HG03097 (cell line): ENCODE measurements at regions not wholly inside any gene's neighbourhood (a gene's known extent, or its start where the extent isn't known, plus 50 kb on each side); places are given as distances from the start of the nearest gene placed in this dataset.

Source experiments
- ATAC-seq: cut with Tn5 transposase; IDR thresholded peaks from one replicate; pipeline ENCODE4 v1.9.1; 2021; ENCODE audit not compliant: unreplicated experiment, low FRiP score

DNA sequence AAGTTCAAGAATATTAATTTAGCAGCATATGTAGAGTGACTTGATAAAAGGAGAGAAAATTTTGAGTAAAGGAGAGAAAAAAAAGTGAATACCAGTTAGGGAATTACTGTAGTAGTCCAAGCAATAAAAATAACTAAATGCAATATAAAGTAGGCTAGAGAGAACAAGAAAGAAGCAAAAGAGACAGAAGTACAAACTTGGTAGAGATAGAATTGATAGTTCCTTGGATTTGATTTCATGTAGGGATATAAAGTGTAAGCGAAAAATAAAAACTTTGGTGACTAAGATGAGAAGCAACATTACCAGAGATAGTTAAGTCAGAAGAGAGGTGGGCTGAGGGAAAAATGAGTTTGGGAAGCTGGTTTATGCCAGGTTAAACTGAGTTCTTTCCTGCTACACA, 252.4 kb downstream of the SEC23A start:
- ATAC-seq: no peak

DNA sequence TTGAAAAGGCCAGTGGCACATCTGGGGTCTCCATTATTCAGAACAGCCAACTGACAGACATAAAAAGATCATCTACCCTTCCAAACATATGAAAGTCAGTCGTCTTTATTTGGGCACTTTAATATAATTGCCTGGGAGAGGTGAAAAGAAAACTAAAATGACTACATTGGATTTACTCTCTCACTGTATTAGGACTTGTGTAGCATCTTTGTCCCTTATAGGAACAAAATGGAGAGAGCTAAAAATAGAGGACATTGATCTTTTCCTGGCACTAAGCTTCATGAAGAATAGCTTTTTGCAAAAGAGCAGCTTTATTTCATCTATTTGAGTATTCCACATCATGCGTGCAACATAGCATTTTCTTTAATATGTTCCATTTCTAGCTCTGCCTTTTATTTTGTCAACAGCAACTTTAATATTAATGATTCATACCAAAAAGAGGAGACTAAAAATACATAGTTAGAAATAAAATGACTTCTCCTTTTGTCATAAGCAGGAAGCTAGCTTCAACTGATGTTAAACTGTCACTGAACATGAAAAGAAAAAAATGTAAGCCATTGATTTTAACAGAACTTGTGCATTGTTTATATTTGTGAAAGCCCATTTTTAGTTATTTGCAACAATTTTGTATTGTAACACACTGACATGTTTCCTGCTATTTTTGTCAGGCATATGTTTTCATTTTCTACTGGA, 254.6 kb downstream of the SEC23A start:
- no peak for ATAC-seq

DNA sequence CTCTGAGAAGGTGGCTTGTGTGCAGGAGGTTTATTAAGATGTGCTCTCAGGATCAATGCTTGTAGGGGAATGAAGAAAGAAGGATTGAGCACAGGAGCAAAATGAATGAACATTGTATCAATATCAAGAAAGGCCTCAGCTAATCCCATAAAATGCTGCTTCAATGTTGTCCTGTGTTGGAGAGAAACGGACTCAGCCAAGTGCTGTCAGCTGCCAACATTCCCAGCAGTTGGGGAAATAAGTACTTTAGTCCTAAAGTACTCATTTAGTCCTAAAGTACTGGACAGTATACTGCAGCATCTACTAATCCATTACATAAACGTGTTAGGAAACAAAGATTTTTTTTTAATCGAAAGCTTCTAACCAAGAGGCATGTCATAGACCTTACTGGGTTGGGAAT, 255.9 kb downstream of the SEC23A start:
- no peak for ATAC-seq

DNA sequence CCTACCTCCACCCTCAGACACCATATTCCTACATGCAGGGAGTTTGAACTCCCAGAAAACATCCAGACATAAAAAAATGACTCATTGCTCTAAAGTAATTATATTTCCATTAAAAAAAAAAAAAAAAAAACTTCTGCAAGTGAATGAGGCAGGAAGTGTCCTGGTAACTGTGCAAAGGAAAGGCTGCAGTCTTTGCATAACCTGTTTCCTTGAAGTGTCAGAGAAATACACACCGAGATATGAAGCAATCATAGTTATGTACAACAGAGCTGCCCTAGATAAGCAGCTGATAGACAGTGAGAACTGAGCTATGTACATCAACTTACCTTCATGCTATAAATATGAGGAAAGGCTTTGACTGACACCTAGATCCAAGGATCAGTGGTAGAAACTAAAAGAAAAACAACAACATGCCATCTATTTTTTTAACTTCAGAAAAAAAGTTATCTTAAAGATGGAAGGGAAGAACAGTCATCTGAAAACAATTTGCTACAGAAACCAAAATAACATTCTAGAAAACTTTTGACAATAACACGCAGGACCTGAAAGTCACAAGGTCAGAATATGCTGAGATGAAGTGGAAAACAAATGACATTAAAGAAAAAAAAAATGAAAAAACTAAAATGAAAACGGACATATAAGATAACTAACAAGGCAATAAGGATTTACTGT, 263.2 kb downstream of the SEC23A start:
- ATAC-seq: no peak

DNA sequence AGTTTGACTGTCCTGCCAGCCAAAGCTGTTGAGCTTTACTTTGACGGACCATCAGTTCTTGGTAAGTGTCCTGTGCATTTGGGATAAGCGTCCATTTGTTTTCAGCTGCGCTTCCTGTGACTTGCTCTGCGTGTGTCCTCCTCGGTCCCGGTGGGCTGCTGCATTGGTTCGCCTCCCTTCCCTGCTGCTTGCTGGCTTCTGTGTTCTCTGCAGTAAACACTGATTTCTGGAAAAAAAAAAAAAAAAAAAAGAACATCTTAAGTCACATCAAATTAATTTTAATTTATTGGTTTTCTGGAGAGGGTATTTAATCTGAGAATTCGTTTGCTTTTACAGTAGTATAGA, 264.1 kb downstream of the SEC23A start:
- ATAC-seq: no peak

DNA sequence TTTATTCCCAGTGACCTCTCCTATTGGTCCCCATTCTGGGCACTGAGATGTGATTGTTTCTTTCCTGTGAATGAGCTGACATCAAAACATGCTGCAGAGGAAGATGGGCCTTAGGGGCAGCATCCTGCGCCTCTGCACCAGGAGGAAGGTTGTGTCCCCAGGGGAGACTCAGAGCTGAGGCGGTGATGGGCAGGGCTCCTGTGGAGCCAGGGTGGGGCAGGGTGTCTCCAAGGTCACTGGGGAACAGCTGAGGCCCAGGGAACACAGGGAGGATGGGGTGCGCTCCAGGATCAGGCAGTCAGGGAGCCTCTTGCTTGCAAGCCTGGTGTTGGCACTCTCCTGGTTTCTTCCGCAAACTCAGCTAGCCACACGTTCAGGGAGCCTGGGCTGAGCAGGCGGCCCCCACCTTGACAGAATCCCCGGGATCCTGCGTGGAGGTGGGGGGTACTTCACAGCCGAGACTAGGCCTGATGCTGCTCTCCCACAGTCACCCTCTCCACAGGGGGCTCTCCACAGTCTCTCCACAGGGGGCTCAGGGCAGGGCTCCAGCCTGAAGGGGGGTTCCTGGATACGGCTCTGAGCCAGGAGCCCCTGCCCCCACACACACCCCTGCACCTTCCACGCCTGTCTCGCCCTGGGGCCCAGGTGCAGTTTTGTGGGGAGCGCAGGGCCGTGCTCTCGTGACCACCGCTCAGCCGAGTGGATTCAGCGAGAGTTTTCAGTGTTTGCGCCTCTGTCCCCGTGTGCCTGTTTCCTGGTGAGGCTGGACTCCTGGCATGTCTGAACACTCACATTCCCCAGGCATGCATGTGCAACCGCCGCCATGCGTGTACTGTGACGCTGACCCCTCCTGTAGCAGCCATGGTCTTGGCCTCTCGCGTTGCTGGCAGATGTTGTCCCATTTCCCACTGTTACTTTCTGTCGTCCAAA, 264.7 kb downstream of the SEC23A start:
- ATAC-seq: no peak

DNA sequence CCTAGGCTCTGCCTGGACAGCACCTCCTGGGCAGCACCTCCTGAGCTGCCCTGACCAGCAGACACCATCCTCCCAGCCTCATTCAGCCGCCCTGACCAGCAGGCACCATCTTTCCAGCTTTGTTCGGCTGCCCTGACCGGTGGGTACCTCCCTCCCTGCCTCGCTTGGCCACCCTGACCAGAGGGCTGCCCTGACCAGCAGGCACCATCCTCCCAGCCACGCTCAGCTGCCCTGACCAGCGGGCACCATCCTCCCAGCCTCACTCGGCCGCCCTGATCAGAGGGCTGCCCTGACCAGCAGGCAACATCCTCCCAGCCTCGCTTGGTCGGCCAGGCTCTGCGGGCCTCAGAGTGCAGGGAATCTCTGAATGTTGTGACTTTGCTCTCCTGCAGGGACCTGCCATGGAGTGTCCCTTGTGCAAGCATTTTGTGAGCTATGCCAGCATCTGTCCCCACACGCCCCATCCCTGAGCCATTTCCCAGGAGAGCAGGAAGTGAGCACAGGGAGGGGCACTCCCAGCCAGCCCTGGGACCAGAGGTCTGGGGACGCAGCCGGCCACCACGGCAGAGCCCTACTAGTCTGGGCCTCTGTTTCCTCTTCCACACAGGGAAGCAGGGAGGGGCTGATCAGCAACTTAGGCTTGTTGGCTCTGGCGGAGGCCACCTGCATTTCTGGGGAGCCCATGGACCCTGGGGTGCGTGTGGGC, 265.5 kb downstream of the SEC23A start:
- no peak for ATAC-seq

DNA sequence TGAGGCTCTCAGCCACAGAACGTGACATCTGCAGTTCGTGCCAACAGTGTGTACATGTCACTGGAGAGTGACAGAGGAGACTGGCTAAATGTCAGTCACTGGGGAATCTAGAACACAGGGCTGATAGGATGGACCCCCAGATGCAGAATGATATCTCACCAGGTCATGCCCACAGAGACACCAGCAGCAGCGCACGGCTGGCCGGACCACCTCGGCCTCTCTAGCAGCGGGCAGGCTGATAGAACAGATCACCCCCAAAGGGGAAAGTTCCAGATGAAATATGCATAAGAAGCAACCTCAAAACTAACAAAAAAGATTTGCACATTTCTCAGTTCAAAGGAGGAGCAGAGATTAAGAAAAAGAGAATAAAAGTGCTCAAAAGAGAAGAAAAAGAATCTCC, 266.5 kb downstream of the SEC23A start:
- no peak for ATAC-seq

DNA sequence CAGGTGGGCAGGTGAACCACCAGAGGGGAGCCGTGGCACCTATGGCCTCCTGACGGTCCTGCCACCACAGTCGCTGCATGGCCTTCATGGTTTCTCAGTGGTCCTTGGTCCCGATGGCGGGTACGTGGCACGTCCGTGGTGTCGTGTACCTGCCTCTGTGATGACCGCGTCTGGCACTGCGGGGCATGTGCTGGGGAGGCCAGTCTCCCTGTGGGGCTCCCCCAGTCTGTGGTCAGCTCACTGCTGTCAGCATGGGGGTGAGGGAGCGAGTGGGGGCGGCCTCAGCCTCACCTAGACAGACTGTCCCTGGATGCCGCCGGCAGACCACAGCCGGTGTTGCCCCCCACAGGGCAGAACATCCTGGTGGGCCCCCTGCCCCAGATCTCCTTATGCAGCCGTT, 267.2 kb downstream of the SEC23A start:
- no peak for ATAC-seq

DNA sequence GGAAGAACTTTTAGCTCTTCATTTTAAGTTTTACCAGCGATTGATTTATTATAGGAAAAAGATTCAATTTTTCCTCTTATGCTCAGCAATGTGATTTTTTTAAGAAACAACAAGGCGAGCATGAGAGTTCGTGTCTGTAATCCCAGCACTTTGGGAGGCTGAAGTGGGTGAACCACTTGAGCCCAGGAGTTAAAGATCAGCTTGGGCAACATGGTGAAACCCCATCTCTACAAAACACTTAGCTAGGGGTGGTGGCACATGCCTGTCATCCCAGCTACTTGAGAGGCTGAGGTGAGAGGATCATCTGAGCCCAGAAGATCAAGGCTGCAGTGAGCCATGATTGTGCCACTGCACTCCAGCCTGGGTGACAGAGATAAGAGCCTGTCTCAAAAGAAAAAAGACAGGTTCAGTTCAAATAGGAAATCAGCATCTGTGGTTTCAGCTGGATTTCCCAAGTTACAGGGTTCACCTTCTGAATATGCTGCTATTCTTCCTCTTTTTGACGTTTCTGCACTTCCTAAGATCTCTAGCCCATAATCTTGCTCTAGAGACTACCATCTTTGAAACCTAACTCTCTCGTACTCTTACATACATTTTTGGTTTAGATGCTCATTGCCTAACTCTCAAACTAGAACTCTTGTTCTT, 274.7 kb downstream of the SEC23A start:
- ATAC-seq: no peak

DNA sequence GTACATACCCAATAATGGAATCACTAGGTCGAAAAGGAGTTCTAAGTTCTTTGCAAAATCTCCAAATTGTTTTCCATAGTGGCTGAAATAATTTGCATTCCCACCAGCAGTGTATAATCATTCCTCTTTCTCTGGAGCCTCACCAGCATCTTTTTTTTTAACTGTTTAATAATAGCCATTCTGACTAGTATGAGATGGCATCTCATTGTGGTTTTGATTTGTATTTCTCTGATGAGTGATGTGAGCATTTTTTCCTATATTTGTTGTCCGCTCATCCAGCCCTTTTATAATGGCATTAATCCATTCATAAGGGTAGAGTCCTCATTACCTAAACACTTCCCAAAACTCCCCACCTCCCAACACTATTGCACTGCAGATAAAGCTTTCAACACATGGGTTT, 278.3 kb downstream of the SEC23A start:
- ATAC-seq: no peak

DNA sequence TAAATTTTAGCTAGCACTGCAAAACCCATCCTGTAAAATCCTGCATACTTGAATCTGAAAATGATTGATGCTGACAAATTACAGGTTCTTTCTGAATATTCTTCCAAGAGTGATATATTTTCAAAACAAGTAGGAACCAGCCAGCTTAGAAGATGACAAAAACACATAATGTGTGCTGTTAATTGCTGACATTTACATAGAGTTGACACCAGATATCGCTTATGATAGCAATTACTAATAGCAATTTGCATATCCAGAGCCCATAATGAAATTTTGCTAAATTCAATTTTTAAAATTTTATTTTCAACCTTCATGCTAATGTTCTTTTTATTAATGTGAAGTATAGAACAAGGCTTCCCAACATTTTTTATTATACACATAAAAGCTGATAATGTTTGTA, 284.5 kb downstream of the SEC23A start:
- ATAC-seq: no peak

DNA sequence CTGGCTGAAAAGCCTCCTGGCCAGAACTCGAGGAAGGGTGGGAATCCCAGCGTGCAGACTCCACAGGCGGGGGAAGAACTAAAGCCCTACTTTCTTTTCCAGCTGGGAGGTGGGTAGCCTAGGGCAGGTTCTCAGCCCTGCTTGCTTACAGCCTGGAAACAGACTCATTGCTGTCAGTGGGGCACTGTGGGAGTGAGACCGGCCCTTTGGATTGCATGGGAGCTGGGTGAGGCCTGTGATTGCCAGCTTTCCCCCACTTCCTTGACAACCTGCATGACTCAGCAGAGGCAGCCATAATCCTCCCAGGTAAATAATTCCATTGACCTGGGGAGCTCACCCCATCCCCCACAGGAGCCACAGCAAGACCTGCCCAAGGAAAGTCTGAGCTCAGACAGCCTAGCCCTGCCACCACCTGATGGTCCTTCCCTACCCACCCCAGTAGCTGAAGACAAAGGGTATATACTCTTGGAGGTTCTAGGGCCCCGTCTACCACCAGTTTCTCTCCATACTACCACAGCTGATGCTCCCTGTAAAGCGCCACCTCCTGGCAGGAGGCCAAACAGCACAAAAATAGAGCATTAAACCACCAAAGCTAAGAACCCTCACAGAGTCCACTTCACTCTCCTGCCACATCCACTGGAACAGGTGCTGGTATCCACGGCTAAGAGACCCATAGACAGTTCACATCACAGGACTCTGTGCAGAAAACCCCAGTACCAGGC, 294.1 kb downstream of the SEC23A start:
- ATAC-seq: no peak

DNA sequence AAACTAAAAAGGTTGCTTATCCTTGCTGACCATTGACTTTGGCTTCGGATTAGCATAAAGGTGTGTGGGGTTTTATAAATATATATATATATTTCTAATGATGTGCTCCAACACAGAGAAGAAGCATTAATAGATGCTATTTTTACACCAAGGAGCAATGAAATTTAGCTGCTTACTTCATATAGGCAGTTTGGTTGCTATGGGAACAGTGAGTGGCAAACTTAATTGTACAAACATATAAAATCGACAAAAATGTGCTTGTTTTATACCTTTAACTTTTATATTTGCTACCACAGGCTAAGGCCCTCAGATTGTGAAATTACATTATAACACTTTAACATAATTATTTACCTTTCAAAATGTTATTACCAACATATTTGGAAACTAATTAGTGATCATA, 303.4 kb downstream of the SEC23A start:
- ATAC-seq: no peak

DNA sequence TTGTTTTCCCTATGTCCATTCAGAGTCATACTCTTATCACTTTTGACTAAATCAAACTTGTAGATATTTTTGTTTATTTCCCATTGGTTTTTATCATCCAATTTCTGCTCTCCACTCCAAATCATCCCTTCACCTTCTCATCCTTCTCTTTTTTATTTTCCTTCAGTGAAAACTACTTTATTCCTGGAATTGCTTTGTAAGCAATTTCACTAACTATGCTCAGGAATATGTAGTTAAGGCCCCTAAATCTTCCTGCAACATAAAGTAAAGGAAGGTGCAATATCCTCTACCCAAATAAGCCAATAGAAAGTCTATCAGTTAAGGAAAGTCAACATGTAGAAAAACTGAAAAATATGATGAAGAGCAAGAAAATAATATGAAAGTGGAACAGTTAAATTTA, 308.4 kb downstream of the SEC23A start:
- no peak for ATAC-seq

DNA sequence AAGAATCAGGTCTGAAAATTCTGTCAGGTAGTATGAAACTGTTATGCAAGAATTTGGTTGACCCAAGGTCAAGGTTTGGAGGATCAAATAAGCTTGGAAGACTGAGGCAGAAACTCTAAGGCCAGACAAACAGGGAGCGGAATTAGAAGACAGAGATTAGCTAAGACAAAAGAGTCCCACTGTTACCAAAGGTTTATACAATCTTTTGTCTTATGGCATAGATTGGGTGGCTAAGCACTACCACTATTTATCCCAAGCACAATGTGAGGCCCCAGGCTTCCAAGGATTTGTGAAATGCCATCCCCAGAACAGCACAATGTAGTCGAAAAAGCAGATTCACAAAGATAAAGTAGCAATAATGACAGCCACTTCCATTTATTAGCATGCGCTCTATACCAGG, 311.2 kb downstream of the SEC23A start:
- ATAC-seq: no peak

DNA sequence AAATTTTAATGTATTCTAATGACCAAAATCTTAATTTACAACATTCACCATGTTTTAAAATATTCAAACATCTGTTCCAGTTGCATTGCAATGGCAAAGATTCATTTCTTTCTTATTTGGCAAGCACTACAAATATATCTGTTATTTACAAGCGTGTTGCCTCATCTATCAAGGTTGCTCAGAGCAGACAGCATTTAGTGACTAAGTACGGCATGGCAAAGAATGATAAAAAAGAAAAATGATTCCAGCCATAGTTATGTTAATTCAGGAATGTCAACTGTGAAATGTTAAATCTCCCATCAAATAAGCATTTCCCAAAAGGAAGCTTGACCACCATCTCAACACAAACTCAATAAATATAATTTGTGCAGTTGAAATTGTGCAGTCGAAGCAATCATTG, 312.1 kb downstream of the SEC23A start:
- no peak for ATAC-seq

DNA sequence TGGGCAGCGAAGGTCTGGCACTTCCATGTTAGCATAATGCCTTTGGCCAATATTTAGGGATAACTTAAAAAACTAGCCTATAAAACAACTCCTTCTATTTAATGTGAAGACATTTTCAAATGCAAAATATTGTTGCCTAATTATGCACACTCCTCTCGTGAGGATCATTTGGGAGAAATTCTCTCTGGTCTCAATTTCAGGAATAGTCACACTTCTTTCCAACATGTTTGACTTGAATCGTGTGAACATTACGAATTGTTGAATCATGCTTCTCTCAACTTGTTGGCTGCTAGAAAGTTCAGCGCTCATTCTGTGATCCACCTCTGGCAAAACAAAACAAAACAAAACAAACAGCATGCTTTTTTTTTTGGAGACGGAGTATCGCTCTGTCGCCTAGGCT, 313.2 kb downstream of the SEC23A start:
- no peak for ATAC-seq

DNA sequence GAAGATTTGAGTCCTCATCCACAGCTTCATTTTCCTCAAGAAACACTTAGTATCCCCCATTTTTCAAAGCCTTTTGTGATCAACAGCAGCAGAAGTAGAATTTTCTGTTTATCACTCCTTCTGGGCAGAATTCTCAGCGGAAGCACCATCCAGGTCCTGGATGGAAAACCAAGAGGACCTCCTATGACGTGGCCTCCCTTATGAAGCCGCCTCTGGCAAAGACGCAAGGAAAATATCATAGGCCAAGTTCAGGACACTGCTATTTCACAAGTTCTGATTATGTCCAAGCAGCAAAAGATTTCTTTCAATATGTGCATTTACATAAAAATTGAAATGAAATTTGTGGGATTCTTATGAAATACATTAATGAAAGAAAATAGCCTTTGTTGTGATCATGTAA, 315.0 kb downstream of the SEC23A start:
- ATAC-seq: no peak

DNA sequence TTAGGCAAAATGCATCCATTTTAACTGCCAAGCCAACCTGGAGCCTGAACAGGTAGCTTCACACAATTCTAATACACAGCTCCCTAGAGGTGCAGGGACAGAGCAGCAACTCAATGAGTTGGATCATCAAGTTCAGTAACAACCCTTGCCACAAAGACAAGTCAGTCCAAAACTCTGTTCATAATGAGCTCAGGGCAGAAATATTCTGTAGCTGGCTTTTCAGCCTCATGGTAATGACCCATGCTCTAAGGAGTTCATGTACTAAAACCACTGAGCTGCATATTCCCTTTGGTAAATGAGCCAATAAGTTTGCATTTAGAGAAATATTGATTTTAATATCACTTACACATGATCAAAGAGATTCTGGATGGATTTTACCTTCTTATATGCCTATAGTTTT, 316.1 kb downstream of the SEC23A start:
- no peak for ATAC-seq
